Smooth muscle cell (in vitro differentiated cells): ENCODE measurements at regions not wholly inside any gene's neighbourhood (a gene's known extent, or its start where the extent isn't known, plus 50 kb on each side); places are given as distances from the start of the nearest gene placed in this dataset.

Experiments
- DNase-seq: peaks from one replicate; lab custom pipeline; 2025; ENCODE audit not compliant: unreplicated experiment; lab: John Stamatoyannopoulos, UW
- H2AFZ ChIP-seq: fragments of 200-600 bp; sonication (generic); 2 replicates; pipeline ENCODE4 v1.6.0; 2016; ENCODE audit warnings: antibody characterized with exemption, low read depth, mild to moderate bottlenecking
- H3F3A ChIP-seq: fragments of 200-600 bp; sonication (generic); 2 replicates; pipeline ENCODE4 v1.6.0; 2017; ENCODE audit warnings: antibody characterized with exemption, low read depth
- H3K27ac ChIP-seq: fragments of 200-600 bp; sonication (generic); 2 replicates; pipeline ENCODE4 v1.5.1; 2016; ENCODE audit warnings: low read depth, mild to moderate bottlenecking
- H3K27me3 ChIP-seq: fragments of 200-600 bp; sonication (generic); 2 replicates; pipeline ENCODE4 v1.6.1; 2016; ENCODE audit warnings: low read depth, mild to moderate bottlenecking
- H3K36me3 ChIP-seq: fragments of 200-600 bp; sonication (generic); 2 replicates; pipeline ENCODE4 v1.5.1; 2016; ENCODE audit warnings: low read depth
- H3K4me1 ChIP-seq: fragments of 200-600 bp; sonication (generic); 2 replicates; pipeline ENCODE4 v1.5.1; 2016; ENCODE audit warnings: low read depth
- H3K4me2 ChIP-seq: fragments of 200-600 bp; sonication (generic); 2 replicates; pipeline ENCODE4 v1.6.0; 2016; ENCODE audit warnings: mild to moderate bottlenecking
- H3K4me3 ChIP-seq: fragments of 200-600 bp; sonication (generic); 2 replicates; pipeline ENCODE4 v1.5.1; 2016; ENCODE audit warnings: mild to moderate bottlenecking
- H3K79me2 ChIP-seq: fragments of 200-600 bp; sonication (generic); 2 replicates; pipeline ENCODE4 v1.6.0; 2016; ENCODE audit warnings: low read depth, mild to moderate bottlenecking
- H3K9ac ChIP-seq: fragments of 200-600 bp; sonication (generic); 2 replicates; pipeline ENCODE4 v1.6.0; 2016; ENCODE audit warnings: low read depth
- H3K9me3 ChIP-seq: fragments of 200-600 bp; sonication (generic); replicated peaks from 2 replicates; pipeline ENCODE4 v1.5.1; 2016; ENCODE audit warnings: low read depth
- H4K20me1 ChIP-seq: fragments of 200-600 bp; sonication (generic); 2 replicates; pipeline ENCODE4 v1.6.0; 2016; ENCODE audit warnings: low read depth
- CTCF ChIP-seq: fragments of 200-600 bp; sonication (generic); IDR thresholded peaks from 2 replicates; pipeline ENCODE4 v1.5.1; 2017; ENCODE audit warnings: borderline replicate concordance, mild to moderate bottlenecking, antibody characterized with exemption; ENCODE audit not compliant: insufficient read depth, poor library complexity, severe bottlenecking
- WGBS: methylation state at CpG from one replicate; pipeline ENCODE4 v1.1.7; 2016; ENCODE audit warnings: low lambda C conversion rate; 5-methylcytosine and 5-hydroxymethylcytosine counted together

- Histone ChIP-seq H3K4me3 (no peak overlapping the region), H4K20me1 (no peaks in the 10 kb centered on the region), H3K4me2 (no peak overlapping the region), H3F3A (no peaks in the 10 kb centered on the region), H3K36me3 (no peaks in the 10 kb centered on the region), H3K27ac (no peak overlapping the region), H3K4me1 (no peaks in the 10 kb centered on the region), H3K79me2 (no peaks in the 10 kb centered on the region), H3K9me3 (no peaks in the 10 kb centered on the region), H2AFZ (no peak overlapping the region), H3K27me3 (no peaks in the 10 kb centered on the region), H3K9ac (no peak overlapping the region)
- no peak for TF ChIP-seq CTCF
- DNase-seq, result no peak
- WGBS, result 86% methylated on average over 16 of the region's 16 CpGs
Observed at GRCh38 chr6:1227935-1228753, 83.8 kb upstream of the FOXQ1 start.

- Histone ChIP-seq H3F3A (no peaks in the 10 kb centered on the region), H3K27me3 (no peaks in the 10 kb centered on the region), H4K20me1 (no peaks in the 10 kb centered on the region), H3K4me3 (no peak overlapping the region), H3K9ac (no peak overlapping the region), H3K79me2 (no peaks in the 10 kb centered on the region), H3K4me1 (no peaks in the 10 kb centered on the region), H3K36me3 (no peaks in the 10 kb centered on the region), H2AFZ (no peak overlapping the region), H3K27ac (no peak overlapping the region), H3K4me2 (no peak overlapping the region), H3K9me3 (no peaks in the 10 kb centered on the region)
- DNase-seq, result no peak
- 97% methylated on average over 3 of the region's 3 CpGs for WGBS
- TF ChIP-seq CTCF, result no peak
Observed at GRCh38 chr6:1227600-1227934, 84.3 kb upstream of the FOXQ1 start.

DNA sequence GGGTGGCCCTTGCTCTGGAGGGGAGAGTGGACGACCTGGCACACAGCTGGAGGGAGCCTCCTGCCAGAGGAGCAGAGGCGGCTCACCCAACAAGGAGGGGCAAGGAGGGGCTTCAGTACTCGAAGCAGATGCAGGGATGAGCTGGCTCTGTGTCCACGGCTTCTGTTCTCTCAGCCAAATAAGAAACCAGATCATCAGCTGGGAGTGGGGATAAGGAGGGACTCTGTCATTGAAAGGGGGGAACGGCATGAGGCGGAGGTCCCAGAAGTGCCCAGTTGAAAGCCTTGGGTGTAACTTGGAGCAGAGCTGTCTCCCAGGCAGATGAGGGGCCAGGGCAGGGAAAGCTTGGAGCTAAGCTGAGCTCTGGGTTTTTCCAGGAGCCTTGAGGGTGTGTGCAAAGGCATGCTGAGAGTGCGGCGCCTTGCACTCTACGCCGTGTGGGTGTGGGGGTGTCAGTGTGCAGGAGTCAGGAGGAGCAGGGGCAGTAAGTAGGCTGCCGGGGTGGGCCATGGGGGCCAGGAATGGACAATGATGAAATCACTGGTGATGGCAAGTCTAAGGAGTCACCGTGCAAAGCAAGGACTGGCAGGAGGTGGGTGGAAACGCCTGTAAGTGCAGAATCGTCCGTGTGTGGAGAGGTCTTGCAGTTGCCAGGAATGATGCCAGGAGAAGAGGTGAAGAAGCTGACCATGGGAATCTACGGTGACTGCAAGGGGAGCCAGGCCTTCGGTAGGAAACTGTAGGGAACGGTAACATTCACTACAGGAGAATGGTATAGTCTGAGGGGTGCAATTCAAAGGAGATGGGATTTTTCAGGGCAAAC lies 85.4 kb upstream of the FOXQ1 start:
- no peak overlapping the region for H3K4me3 ChIP-seq
- no peak overlapping the region for H2AFZ ChIP-seq
- WGBS, result 81% methylated on average over 18 of the region's 18 CpGs

More for the DNA sequence above, 85.4 kb upstream of the FOXQ1 start:
- no peaks in the 10 kb centered on the region for H3K27me3 ChIP-seq
- no peak overlapping the region for H3K27ac ChIP-seq
- no peak for TF ChIP-seq CTCF
- H3K36me3 ChIP-seq, result no peaks in the 10 kb centered on the region
- no peaks in the 10 kb centered on the region for H4K20me1 ChIP-seq
- H3F3A ChIP-seq, result no peaks in the 10 kb centered on the region
- H3K4me1 ChIP-seq, result no peaks in the 10 kb centered on the region
- H3K9ac ChIP-seq, result no peak overlapping the region
- H3K9me3 ChIP-seq, result no peaks in the 10 kb centered on the region
- DNase-seq, result no peak
- H3K4me2 ChIP-seq, result no peak overlapping the region
- no peaks in the 10 kb centered on the region for H3K79me2 ChIP-seq
